ENCODE measurements at regions not wholly inside any gene's neighbourhood (a gene's known extent, or its start where the extent isn't known, plus 50 kb on each side); places are given as distances from the start of the nearest gene placed in this dataset.

DNA sequence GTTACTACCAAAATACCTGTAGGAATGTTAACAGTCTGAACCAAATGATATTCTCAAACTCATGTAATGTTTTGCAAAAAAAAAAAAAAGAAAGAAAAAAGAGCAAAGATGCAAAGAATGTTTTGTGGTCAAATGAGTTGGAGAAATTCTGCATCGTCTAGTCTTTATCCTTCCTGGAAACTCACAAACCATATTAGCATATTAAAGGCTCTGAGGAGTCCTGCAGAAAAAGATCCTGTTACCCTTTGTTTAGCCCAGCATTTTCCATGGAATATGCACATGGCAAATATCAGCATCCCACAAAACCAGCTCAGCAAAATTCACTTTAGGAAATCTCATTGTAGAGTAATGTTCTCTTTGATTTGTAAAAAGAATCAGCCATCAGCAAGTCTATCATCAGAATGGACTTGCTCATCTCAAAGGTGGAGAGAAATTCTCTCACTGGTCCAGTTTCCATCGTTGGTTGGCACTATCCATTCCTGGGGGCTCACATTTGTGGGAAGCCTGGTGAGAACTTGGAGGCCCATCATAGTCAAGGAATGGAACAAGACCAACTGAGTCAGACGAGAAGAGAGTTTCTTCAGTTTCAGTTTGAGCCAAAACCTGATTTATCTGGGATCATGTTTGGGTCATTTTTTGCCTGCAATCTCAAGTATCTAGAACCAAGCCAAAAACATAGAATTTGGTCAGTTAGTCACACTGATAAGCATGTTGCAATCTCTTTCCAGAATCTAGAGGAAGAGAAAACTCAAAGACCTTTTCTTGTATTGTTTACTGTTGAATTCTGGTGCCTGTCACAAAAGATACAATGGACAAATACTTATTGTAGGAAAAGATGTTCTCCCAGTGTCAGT, 129.8 kb downstream of the TBX5 start:
- no peak for DNase-seq (ENCODE audit: low spot score in 2 of 2)
- WGBS, 2 donors: 32% methylated on average over 3 of the region's 3 CpGs
- TF ChIP-seq, protein P1, sequence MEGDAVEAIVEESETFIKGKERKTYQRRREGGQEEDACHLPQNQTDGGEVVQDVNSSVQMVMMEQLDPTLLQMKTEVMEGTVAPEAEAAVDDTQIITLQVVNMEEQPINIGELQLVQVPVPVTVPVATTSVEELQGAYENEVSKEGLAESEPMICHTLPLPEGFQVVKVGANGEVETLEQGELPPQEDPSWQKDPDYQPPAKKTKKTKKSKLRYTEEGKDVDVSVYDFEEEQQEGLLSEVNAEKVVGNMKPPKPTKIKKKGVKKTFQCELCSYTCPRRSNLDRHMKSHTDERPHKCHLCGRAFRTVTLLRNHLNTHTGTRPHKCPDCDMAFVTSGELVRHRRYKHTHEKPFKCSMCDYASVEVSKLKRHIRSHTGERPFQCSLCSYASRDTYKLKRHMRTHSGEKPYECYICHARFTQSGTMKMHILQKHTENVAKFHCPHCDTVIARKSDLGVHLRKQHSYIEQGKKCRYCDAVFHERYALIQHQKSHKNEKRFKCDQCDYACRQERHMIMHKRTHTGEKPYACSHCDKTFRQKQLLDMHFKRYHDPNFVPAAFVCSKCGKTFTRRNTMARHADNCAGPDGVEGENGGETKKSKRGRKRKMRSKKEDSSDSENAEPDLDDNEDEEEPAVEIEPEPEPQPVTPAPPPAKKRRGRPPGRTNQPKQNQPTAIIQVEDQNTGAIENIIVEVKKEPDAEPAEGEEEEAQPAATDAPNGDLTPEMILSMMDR (IDR thresholded peaks at IDR 0.05): no peak
- no peak for TF ChIP-seq POLR2A (IDR thresholded peaks at IDR 0.05)
- H3K4me3 ChIP-seq (ENCODE audit: low read depth, poor library complexity, severe bottlenecking): no peak overlapping the region
- intact Hi-C loops (cut with DNase I; ENCODE audit: low total_unique reads): no loop called here

DNA sequence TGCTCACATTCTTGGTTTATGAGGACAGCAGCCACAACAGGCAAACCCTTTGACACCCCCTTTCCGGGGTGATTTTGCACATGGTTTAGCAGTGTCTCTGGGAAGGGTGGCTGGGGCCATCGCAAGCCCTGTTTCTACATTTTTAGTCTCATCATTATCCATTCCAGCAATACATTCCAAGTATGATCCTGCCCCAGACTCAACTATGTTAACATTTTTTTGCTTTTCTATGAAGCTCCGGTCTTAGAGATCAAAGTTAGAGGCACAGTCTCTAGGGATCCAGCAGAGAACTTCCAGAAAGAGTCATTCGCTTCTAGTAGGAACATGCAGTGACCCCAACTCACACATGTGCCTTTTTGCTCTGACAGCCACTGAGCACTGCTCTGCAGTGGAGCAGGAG, 130.9 kb downstream of the TBX5 start:
- whole genome bisulfite sequencing, 2 donors: 56 to 62% methylated on average over 4 of the region's 4 CpGs
- no peak for TF ChIP-seq POLR2A (IDR thresholded peaks at IDR 0.05)
- TF ChIP-seq, protein P1 (IDR thresholded peaks at IDR 0.05): no peak
- intact Hi-C loops (cut with DNase I; ENCODE audit: low total_unique reads): no loop called here
- no peak for DNase-seq (ENCODE audit: low spot score in 2 of 2)
- H3K4me3 ChIP-seq (ENCODE audit: low read depth, poor library complexity, severe bottlenecking): no peak overlapping the region

DNA sequence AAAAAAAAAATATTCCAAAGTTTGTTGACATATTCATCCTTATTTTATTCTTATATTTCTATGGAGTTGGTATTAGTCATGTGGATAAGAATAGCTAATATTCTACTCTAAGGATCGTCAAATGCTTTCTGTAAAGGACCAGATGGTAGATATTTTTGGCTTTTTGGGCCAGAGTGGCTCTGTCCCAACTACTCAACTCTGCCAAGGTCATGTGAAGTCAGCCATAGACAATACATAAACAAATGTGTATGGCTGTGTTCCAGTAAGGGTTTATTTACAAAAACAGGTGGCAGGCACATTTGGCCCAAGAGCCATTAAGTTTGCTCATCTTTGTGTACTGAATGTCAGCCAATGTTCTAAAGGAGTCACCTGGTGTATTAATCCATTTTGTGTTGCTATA, 131.8 kb downstream of the TBX5 start:
- no peak overlapping the region for H3K4me3 ChIP-seq (ENCODE audit: low read depth, poor library complexity, severe bottlenecking)
- intact Hi-C loops (cut with DNase I; ENCODE audit: low total_unique reads): no loop called here
- DNase-seq (ENCODE audit: low spot score in 2 of 2): no peak
- TF ChIP-seq POLR2A (IDR thresholded peaks at IDR 0.05): no peak
- TF ChIP-seq, protein P1 (IDR thresholded peaks at IDR 0.05): no peak
- 24 to 33% methylated on average over 1 of the region's 1 CpG for WGBS, 2 donors

GRCh38 chr12:114272605-114273004, 133.3 kb downstream of the TBX5 start:
- no peak overlapping the region for H3K4me3 ChIP-seq (ENCODE audit: low read depth, poor library complexity, severe bottlenecking)
- no peak for DNase-seq (ENCODE audit: low spot score in 2 of 2)
- 43 to 47% methylated on average over 5 of the region's 5 CpGs for WGBS, 2 donors
- intact Hi-C loops (cut with DNase I; ENCODE audit: low total_unique reads): no loop called here
- TF ChIP-seq, protein P1 (IDR thresholded peaks at IDR 0.05): no peak
- TF ChIP-seq POLR2A (IDR thresholded peaks at IDR 0.05): no peak

GRCh38 chr12:114272071-114272470, 133.9 kb downstream of the TBX5 start:
- intact Hi-C loops (cut with DNase I; ENCODE audit: low total_unique reads): no loop called here
- TF ChIP-seq POLR2A (IDR thresholded peaks at IDR 0.05): no peak
- TF ChIP-seq, protein P1 (IDR thresholded peaks at IDR 0.05): no peak

DNA sequence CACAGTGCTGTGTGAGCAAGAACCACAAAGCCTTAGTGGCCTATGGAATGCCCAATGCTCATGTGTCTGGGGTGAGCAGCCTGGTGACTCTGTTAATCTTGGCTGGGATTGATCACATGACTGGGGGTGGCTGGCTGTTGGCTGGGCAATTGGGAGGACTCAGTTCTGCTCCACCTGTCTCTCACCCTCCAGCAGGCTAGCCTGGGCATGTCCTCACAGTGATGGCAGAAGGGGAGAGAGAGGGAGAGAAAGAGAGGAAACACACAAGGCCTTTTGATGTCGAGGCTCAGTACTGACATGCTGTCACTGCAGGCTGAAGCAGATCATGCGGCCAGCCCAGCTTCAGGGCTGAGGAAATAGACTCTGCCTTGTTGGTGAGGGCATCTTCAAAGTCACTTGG, 136.8 kb downstream of the TBX5 start:
- intact Hi-C loops (cut with DNase I; ENCODE audit: low total_unique reads): no loop called here
- 15 to 45% methylated on average over 2 of the region's 2 CpGs for WGBS, 2 donors
- H3K4me3 ChIP-seq (ENCODE audit: low read depth, poor library complexity, severe bottlenecking): no peak overlapping the region
- DNase-seq (ENCODE audit: low spot score in 2 of 2): no peak
- TF ChIP-seq, protein P1 (IDR thresholded peaks at IDR 0.05): no peak
- no peak for TF ChIP-seq POLR2A (IDR thresholded peaks at IDR 0.05)

More at GRCh38 chr12:114272071-114272470, 133.9 kb downstream of the TBX5 start:
- H3K4me3 ChIP-seq (ENCODE audit: low read depth, poor library complexity, severe bottlenecking): no peak overlapping the region
- DNase-seq (ENCODE audit: low spot score in 2 of 2): no peak
- WGBS, 2 donors: 23 to 32% methylated on average over 2 of the region's 2 CpGs

Measured in lower leg skin (tissue), 4 donors.